ENCODE measurements at regions not wholly inside any gene's neighbourhood (a gene's known extent, or its start where the extent isn't known, plus 50 kb on each side); places are given as distances from the start of the nearest gene placed in this dataset.

DNA sequence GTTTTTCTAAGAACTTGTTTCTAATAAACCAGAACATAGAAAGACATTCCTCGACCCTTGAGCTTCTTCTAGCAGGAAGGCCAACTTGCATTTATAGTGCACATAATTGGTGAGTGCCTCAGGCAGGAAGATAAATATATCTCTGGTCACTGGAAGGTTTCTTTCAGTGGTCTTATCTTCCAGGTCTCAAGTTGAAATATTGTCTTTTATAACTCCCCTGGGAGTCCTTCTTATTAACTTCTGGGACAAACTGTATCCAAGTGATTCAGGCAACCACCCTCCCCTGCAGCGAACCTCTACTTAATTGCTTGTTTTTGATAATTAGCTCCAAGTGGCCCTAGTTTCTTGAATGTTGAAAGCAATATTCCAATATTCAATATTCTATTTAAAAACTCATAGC lies 346.8 kb upstream of the GOLIM4 start:
- no peak for ATAC-seq
- Mint-ChIP-seq H3K4me1 (peaks cover 3% of the 10 kb centered on the region; the same call in 1 of the 3 replicates), H3K27me3 (ENCODE audit: insufficient read depth, low read depth, poor library complexity) (no peaks in the 10 kb centered on the region), H3K4me3 (no peak overlapping the region), H3K27ac (no peak overlapping the region), H3K9me3 (no peaks in the 10 kb centered on the region), H3K36me3 (ENCODE audit: low read depth) (no peaks in the 10 kb centered on the region)
- Histone ChIP-seq H3K4me1 (ENCODE audit: insufficient read depth) (peaks cover 7% of the 10 kb centered on the region; the same call in 1 of the 2 replicates), H2AFZ (no peak overlapping the region), H3K4me3 (no peak overlapping the region), H3K4me2 (no peak overlapping the region), H3K9me2 (ENCODE audit: insufficient read depth) (no peaks in the 10 kb centered on the region), H3K27ac (ENCODE audit: low read depth) (no peak overlapping the region), H3K27me3 (ENCODE audit: insufficient read depth) (no peaks in the 10 kb centered on the region), H3K79me2 (replicated peaks; ENCODE audit: insufficient read depth) (no peaks in the 10 kb centered on the region), H3K36me3 (ENCODE audit: insufficient read depth) (no peaks in the 10 kb centered on the region), H3F3A (replicated peaks; ENCODE audit: low read depth) (no peaks in the 10 kb centered on the region), H4K20me1 (replicated peaks; ENCODE audit: insufficient read depth) (no peaks in the 10 kb centered on the region)
- TF ChIP-seq, protein P1, sequence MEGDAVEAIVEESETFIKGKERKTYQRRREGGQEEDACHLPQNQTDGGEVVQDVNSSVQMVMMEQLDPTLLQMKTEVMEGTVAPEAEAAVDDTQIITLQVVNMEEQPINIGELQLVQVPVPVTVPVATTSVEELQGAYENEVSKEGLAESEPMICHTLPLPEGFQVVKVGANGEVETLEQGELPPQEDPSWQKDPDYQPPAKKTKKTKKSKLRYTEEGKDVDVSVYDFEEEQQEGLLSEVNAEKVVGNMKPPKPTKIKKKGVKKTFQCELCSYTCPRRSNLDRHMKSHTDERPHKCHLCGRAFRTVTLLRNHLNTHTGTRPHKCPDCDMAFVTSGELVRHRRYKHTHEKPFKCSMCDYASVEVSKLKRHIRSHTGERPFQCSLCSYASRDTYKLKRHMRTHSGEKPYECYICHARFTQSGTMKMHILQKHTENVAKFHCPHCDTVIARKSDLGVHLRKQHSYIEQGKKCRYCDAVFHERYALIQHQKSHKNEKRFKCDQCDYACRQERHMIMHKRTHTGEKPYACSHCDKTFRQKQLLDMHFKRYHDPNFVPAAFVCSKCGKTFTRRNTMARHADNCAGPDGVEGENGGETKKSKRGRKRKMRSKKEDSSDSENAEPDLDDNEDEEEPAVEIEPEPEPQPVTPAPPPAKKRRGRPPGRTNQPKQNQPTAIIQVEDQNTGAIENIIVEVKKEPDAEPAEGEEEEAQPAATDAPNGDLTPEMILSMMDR (conservative IDR thresholded peaks at IDR 0.05; ENCODE audit: low read depth in 2 of 2), result no peak
- no peak for TF ChIP-seq ZNF114 (CRISPR knock-in tag; IDR thresholded peaks at IDR 0.05)
- no peak for TF ChIP-seq POLR2AphosphoS5 (IDR thresholded peaks at IDR 0.05; ENCODE audit: low read depth)
- TF ChIP-seq EZH2 (IDR thresholded peaks at IDR 0.05; ENCODE audit: low read depth, unreplicated experiment), result no peak
- TF ChIP-seq EZH2phosphoT487 (IDR thresholded peaks at IDR 0.05; ENCODE audit: unreplicated experiment), result no peak
- no peak for TF ChIP-seq ZNF331 (CRISPR knock-in tag; IDR thresholded peaks at IDR 0.05; ENCODE audit: low read depth)
- TF ChIP-seq CREB1 (CRISPR knock-in tag; IDR thresholded peaks at IDR 0.05; ENCODE audit: low read depth), result no peak
- DNase-seq (ENCODE audit: low spot score), result no peak

DNA sequence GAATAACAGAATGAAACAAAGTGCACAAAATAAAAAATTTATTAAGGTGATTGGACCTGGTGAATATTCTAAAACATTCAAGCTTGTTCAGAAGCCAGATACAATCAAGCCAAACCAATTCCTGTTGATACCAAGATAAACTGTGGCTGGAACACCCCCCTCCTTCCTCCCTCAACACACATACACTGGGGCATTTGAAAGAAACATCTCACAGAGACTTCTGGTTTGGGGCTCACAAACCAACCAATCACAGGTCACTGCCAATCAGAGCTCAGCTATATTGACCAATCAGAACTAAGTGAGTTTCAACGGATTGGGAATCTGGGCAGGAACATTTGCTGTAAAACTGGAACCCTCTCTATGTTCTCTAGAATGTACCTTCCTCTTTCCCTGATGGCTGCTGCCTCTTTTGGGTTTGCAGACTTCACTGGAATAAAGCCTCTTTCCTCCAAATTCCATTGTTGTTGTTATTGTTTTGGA lies 340.6 kb upstream of the GOLIM4 start:
- H3K27ac ChIP-seq (ENCODE audit: low read depth), result no peak overlapping the region
- H3K4me3 Mint-ChIP-seq, result no peak overlapping the region
- H3K4me2 ChIP-seq, result no peak overlapping the region
- no peak overlapping the region for H2AFZ ChIP-seq
- no peaks in the 10 kb centered on the region for H3K27me3 ChIP-seq (ENCODE audit: insufficient read depth)
- no peak overlapping the region for H3K27ac Mint-ChIP-seq
- no peaks in the 10 kb centered on the region for H3K36me3 ChIP-seq (ENCODE audit: insufficient read depth)
- no peaks in the 10 kb centered on the region for H3K79me2 ChIP-seq (replicated peaks; ENCODE audit: insufficient read depth)
- H3K27me3 Mint-ChIP-seq (ENCODE audit: insufficient read depth, low read depth, poor library complexity), result no peaks in the 10 kb centered on the region
- no peaks in the 10 kb centered on the region for H4K20me1 ChIP-seq (replicated peaks; ENCODE audit: insufficient read depth)
- no peak for DNase-seq (ENCODE audit: low spot score)
- H3K36me3 Mint-ChIP-seq (ENCODE audit: low read depth), result no peaks in the 10 kb centered on the region
- H3F3A ChIP-seq (replicated peaks; ENCODE audit: low read depth), result no peaks in the 10 kb centered on the region
- no peaks in the 10 kb centered on the region for H3K9me2 ChIP-seq (ENCODE audit: insufficient read depth)
- peaks cover 6% of the 10 kb centered on the region for H3K4me1 ChIP-seq (ENCODE audit: insufficient read depth)
- H3K4me1 Mint-ChIP-seq, result peaks cover 14% of the 10 kb centered on the region; the same call in 2 of the 3 replicates
- ATAC-seq, result no peak
- no peak overlapping the region for H3K4me3 ChIP-seq
- H3K9me3 Mint-ChIP-seq, result no peaks in the 10 kb centered on the region
- TF ChIP-seq, protein P2, sequence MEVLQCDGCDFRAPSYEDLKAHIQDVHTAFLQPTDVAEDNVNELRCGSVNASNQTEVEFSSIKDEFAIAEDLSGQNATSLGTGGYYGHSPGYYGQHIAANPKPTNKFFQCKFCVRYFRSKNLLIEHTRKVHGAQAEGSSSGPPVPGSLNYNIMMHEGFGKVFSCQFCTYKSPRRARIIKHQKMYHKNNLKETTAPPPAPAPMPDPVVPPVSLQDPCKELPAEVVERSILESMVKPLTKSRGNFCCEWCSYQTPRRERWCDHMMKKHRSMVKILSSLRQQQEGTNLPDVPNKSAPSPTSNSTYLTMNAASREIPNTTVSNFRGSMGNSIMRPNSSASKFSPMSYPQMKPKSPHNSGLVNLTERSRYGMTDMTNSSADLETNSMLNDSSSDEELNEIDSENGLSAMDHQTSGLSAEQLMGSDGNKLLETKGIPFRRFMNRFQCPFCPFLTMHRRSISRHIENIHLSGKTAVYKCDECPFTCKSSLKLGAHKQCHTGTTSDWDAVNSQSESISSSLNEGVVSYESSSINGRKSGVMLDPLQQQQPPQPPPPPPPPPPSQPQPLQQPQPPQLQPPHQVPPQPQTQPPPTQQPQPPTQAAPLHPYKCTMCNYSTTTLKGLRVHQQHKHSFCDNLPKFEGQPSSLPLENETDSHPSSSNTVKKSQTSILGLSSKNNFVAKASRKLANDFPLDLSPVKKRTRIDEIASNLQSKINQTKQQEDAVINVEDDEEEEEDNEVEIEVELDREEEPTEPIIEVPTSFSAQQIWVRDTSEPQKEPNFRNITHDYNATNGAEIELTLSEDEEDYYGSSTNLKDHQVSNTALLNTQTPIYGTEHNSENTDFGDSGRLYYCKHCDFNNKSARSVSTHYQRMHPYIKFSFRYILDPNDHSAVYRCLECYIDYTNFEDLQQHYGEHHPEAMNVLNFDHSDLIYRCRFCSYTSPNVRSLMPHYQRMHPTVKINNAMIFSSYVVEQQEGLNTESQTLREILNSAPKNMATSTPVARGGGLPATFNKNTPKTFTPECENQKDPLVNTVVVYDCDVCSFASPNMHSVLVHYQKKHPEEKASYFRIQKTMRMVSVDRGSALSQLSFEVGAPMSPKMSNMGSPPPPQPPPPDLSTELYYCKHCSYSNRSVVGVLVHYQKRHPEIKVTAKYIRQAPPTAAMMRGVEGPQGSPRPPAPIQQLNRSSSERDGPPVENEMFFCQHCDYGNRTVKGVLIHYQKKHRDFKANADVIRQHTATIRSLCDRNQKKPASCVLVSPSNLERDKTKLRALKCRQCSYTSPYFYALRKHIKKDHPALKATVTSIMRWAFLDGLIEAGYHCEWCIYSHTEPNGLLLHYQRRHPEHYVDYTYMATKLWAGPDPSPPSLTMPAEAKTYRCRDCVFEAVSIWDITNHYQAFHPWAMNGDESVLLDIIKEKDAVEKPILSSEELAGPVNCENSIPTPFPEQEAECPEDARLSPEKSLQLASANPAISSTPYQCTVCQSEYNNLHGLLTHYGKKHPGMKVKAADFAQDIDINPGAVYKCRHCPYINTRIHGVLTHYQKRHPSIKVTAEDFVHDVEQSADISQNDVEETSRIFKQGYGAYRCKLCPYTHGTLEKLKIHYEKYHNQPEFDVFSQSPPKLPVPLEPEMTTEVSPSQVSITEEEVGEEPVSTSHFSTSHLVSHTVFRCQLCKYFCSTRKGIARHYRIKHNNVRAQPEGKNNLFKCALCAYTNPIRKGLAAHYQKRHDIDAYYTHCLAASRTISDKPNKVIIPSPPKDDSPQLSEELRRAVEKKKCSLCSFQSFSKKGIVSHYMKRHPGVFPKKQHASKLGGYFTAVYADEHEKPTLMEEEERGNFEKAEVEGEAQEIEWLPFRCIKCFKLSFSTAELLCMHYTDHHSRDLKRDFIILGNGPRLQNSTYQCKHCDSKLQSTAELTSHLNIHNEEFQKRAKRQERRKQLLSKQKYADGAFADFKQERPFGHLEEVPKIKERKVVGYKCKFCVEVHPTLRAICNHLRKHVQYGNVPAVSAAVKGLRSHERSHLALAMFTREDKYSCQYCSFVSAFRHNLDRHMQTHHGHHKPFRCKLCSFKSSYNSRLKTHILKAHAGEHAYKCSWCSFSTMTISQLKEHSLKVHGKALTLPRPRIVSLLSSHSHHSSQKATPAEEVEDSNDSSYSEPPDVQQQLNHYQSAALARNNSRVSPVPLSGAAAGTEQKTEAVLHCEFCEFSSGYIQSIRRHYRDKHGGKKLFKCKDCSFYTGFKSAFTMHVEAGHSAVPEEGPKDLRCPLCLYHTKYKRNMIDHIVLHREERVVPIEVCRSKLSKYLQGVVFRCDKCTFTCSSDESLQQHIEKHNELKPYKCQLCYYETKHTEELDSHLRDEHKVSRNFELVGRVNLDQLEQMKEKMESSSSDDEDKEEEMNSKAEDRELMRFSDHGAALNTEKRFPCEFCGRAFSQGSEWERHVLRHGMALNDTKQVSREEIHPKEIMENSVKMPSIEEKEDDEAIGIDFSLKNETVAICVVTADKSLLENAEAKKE (CRISPR knock-in tag; IDR thresholded peaks at IDR 0.05), result no peak
- TF ChIP-seq EZH2 (IDR thresholded peaks at IDR 0.05; ENCODE audit: low read depth, unreplicated experiment), result no peak
- TF ChIP-seq CREB1 (CRISPR knock-in tag; IDR thresholded peaks at IDR 0.05; ENCODE audit: low read depth), result no peak
- TF ChIP-seq, protein P3, sequence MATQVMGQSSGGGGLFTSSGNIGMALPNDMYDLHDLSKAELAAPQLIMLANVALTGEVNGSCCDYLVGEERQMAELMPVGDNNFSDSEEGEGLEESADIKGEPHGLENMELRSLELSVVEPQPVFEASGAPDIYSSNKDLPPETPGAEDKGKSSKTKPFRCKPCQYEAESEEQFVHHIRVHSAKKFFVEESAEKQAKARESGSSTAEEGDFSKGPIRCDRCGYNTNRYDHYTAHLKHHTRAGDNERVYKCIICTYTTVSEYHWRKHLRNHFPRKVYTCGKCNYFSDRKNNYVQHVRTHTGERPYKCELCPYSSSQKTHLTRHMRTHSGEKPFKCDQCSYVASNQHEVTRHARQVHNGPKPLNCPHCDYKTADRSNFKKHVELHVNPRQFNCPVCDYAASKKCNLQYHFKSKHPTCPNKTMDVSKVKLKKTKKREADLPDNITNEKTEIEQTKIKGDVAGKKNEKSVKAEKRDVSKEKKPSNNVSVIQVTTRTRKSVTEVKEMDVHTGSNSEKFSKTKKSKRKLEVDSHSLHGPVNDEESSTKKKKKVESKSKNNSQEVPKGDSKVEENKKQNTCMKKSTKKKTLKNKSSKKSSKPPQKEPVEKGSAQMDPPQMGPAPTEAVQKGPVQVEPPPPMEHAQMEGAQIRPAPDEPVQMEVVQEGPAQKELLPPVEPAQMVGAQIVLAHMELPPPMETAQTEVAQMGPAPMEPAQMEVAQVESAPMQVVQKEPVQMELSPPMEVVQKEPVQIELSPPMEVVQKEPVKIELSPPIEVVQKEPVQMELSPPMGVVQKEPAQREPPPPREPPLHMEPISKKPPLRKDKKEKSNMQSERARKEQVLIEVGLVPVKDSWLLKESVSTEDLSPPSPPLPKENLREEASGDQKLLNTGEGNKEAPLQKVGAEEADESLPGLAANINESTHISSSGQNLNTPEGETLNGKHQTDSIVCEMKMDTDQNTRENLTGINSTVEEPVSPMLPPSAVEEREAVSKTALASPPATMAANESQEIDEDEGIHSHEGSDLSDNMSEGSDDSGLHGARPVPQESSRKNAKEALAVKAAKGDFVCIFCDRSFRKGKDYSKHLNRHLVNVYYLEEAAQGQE (IDR thresholded peaks at IDR 0.05; ENCODE audit: unreplicated experiment), result no peak
- TF ChIP-seq NANOG (IDR thresholded peaks at IDR 0.05; ENCODE audit: borderline replicate concordance), result no peak
- no peak for TF ChIP-seq STAT1 (IDR thresholded peaks at IDR 0.05; ENCODE audit: unreplicated experiment)
- no peak for TF ChIP-seq ZNF331 (CRISPR knock-in tag; IDR thresholded peaks at IDR 0.05; ENCODE audit: low read depth)

All from GM23338 (cell line).